Psoas muscle (tissue), 7 donors: ENCODE measurements at regions not wholly inside any gene's neighbourhood (a gene's known extent, or its start where the extent isn't known, plus 50 kb on each side); places are given as distances from the start of the nearest gene placed in this dataset.

Experiments used
- ATAC-seq, 4 donors: fragments of 200-7000 bp; cut with Tn5 transposase; one replicate each; pipeline ENCODE4 v1.9.1; 2020; ENCODE audit warnings: moderate library complexity in 3 of 4, mild to moderate bottlenecking in 2 of 4
- DNase-seq, 2 donors: peaks; one replicate each; pipeline ENCODE4 v3.0.0-alpha.2; 2020
- H3K27ac ChIP-seq: fragments of 200-600 bp; one replicate; pipeline ENCODE4 v1.8.0; 2022
- H3K27me3 ChIP-seq, 3 donors: fragments of 200-600 bp in 1 of 3; one replicate each; pipeline versions ENCODE4 v1.6.1 to v1.8.0; 2013 to 2022; ENCODE audit warnings: low read length in 2 of 3, mild to moderate bottlenecking in 2 of 3, moderate library complexity in 1 of 3; ENCODE audit not compliant: insufficient read depth in 3 of 3
- H3K36me3 ChIP-seq, 2 donors: fragments of 200-600 bp in 1 of 2; one replicate each; pipeline versions ENCODE4 v1.6.1 to v1.8.0; 2013 to 2022; ENCODE audit warnings: low read depth in 1 of 2, mild to moderate bottlenecking in 1 of 2, moderate library complexity in 1 of 2; ENCODE audit not compliant: insufficient read depth in 1 of 2
- H3K4me1 ChIP-seq: fragments of 200-600 bp; one replicate; pipeline ENCODE4 v1.8.0; 2022
- H3K4me3 ChIP-seq: fragments of 200-600 bp; one replicate; pipeline ENCODE4 v1.8.0; 2022; ENCODE audit warnings: mild to moderate bottlenecking
- H3K9me3 ChIP-seq: fragments of 200-600 bp; one replicate; pipeline ENCODE4 v1.8.0; 2022
- WGBS, 3 donors: extraction: QIAGEN DNeasy Blood & Tissue Kit; methylation state at CpG; one replicate each; pipeline versions ENCODE4 v1.1.6 to v1.1.7; 2013; 5-methylcytosine and 5-hydroxymethylcytosine counted together
- intact Hi-C, 2 donors: fragments of 100-400 bp; cut with DNase I; formaldehyde crosslinking; loops; one replicate each; pipeline versions ENCODE4 v1.11.0 to v1.14.2; 2022
- TF ChIP-seq, protein P1 (sequence below): fragments of 200-600 bp; IDR thresholded peaks from one replicate; pipeline ENCODE4 v1.8.0; 2022; ENCODE audit warnings: antibody characterized with exemption
- donor health status: healthy with polysubstance abuse.
- donor health status: DM: no; HTN: no; CAD: no; lungs with moderate emphysema.
- donor health status: Bipolar disorder and iron deficiency.
- donor health status: healthy.
- donor health status: DM: yes; HTN: yes; CAD: no.
- donor health status: DM: no; HTN: no; CAD: no.
- donor health status: DM: yes; HTN: yes; CAD: no.

DNA sequence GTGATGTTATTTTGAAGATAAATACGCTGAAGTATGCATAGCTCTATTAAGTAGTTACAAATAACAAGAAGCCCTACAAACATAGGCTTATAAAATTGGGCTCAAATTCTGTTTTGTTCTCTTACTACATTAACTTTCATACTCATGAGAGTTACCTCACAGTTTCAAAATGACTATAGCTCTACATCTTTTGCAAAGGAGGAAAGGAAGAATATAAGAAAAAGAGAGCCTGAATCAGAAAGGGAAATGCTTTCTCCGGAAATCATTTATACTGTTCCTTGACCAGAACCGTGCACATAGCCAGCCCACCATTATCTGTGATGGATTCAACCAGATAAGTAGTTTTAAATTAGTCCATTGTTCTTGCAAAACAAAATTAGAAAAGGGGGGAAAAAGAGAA, 1252.1 kb downstream of the NCAM2 start:
- H3K27me3 ChIP-seq: no peaks in the 10 kb centered on the region
- H3K4me1 ChIP-seq: no peaks in the 10 kb centered on the region
- H3K9me3 ChIP-seq: no peaks in the 10 kb centered on the region
- TF ChIP-seq, protein P1, sequence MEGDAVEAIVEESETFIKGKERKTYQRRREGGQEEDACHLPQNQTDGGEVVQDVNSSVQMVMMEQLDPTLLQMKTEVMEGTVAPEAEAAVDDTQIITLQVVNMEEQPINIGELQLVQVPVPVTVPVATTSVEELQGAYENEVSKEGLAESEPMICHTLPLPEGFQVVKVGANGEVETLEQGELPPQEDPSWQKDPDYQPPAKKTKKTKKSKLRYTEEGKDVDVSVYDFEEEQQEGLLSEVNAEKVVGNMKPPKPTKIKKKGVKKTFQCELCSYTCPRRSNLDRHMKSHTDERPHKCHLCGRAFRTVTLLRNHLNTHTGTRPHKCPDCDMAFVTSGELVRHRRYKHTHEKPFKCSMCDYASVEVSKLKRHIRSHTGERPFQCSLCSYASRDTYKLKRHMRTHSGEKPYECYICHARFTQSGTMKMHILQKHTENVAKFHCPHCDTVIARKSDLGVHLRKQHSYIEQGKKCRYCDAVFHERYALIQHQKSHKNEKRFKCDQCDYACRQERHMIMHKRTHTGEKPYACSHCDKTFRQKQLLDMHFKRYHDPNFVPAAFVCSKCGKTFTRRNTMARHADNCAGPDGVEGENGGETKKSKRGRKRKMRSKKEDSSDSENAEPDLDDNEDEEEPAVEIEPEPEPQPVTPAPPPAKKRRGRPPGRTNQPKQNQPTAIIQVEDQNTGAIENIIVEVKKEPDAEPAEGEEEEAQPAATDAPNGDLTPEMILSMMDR: no peak
- 76 to 81% (median 78%) methylated on average over 3 of the region's 3 CpGs for WGBS, 3 donors
- no peak overlapping the region for H3K27ac ChIP-seq
- ATAC-seq (no peak), DNase-seq (no peak)
- intact Hi-C loops: no loop called here
- H3K4me3 ChIP-seq: no peak overlapping the region
- H3K36me3 ChIP-seq: no peaks in the 10 kb centered on the region

DNA sequence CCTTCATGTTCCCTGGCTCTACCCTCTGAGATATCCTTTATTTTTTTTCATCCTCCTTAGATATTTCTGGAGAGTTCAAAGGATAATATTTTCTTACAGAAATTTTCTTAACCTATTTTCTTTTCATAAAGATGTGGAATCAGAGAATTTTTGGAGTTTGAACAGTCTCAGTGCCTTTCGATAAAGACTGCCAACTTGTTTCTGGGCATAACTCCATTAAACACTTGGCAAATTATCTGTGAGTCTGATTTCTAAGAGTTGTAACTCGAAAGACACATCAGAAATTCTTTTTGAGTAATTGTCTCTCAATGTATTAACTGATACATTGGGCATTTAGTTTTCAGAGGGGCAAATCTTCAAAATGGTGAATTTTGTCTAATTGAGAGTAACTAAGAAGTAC, 1255.6 kb downstream of the NCAM2 start:
- no peaks in the 10 kb centered on the region for H3K27me3 ChIP-seq
- H3K9me3 ChIP-seq: no peaks in the 10 kb centered on the region
- H3K27ac ChIP-seq: no peak overlapping the region
- 24 to 70% (median 26%) methylated on average over 2 of the region's 2 CpGs for WGBS, 3 donors
- TF ChIP-seq, protein P1: no peak
- ATAC-seq: no peak
- no peaks in the 10 kb centered on the region for H3K4me1 ChIP-seq
- intact Hi-C loops: no loop called here
- DNase-seq: no peak
- H3K4me3 ChIP-seq: no peak overlapping the region
- no peaks in the 10 kb centered on the region for H3K36me3 ChIP-seq

DNA sequence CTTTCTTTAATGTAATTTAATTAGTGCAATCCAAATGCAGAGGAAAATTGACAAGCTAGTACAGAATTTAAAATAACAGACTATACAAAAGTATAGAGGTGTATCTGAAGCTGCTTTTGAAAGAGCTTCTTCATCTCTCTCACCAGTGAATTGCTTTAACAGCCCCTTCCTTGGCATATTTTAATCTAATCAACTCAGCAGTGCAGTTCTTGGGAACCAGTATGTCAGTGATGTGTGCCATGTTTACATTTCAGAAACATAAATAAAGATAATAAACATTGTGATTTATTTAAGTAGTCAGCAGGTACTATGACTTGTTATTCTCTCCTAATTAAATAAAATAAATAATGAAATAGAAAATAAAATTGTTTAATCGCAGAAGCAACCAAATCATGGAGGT, 1260.6 kb downstream of the NCAM2 start:
- H3K9me3 ChIP-seq: no peaks in the 10 kb centered on the region
- no peak overlapping the region for H3K27ac ChIP-seq
- no peak overlapping the region for H3K4me3 ChIP-seq
- ATAC-seq (no peak), DNase-seq (no peak)
- no peaks in the 10 kb centered on the region for H3K4me1 ChIP-seq
- no peaks in the 10 kb centered on the region for H3K36me3 ChIP-seq
- 90 to 93% (median 91%) methylated on average over 1 of the region's 1 CpG for WGBS, 3 donors
- TF ChIP-seq, protein P1: no peak
- H3K27me3 ChIP-seq: no peaks in the 10 kb centered on the region
- intact Hi-C loops: no loop called here

DNA sequence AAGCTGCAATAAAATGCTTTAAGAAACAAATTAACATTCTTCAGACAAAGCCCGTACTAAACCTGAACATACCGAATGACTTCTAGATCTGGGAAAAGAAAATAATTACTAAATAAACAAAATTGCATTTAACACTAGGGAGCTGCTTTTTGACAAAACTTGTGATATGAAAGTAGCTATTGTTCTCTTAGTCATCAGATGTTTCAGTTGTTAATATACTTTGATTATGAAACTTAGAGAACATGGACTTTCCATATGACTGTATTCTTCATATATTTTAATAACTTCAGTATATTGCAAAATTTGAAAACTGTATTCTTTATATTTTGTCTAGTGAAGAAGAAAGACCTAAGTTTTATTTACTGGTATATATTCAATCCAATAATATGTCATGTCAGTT, 1262.1 kb downstream of the NCAM2 start:
- Histone ChIP-seq H3K4me1 (no peaks in the 10 kb centered on the region), H3K9me3 (no peaks in the 10 kb centered on the region), H3K4me3 (no peak overlapping the region), H3K27me3 (no peaks in the 10 kb centered on the region), H3K27ac (no peak overlapping the region), H3K36me3 (no peaks in the 10 kb centered on the region)
- WGBS, 3 donors: 92 to 96% (median 95%) methylated on average over 2 of the region's 2 CpGs
- ATAC-seq (no peak), DNase-seq (no peak)
- TF ChIP-seq, protein P1: no peak
- intact Hi-C loops: no loop called here

DNA sequence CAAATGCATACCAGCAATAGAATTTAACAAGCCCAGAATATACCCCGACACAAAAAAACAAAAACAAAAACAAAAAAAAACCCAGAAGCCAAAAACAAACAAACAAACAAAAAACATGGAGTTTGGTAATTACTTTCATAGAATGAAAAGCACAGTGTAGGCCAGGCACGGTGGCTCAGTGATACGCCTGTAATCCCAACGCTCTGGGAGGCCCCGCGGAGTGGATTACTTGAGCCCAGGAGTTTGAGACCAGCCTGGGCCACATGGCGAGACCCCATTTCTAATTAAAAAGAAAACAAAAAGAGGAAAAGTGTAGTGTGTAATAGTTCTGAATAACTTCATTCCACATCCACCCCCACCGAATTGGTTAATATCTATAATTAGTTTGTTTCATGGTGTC, 1265.7 kb downstream of the NCAM2 start:
- DNase-seq (peak in 1 of 2 donors; percentile 23), ATAC-seq (no peak)
- Histone ChIP-seq H3K4me3 (no peak overlapping the region), H3K27ac (no peak overlapping the region), H3K27me3 (no peaks in the 10 kb centered on the region), H3K9me3 (no peaks in the 10 kb centered on the region), H3K36me3 (no peaks in the 10 kb centered on the region), H3K4me1 (no peaks in the 10 kb centered on the region)
- intact Hi-C loops: no loop called here
- WGBS, 3 donors: 93 to 95% (median 94%) methylated on average over 8 of the region's 8 CpGs
- TF ChIP-seq, protein P1: no peak
